Spleen (tissue), 11 donors: ENCODE measurements at regions not wholly inside any gene's neighbourhood (a gene's known extent, or its start where the extent isn't known, plus 50 kb on each side); places are given as distances from the start of the nearest gene placed in this dataset.
A peak's percentile ranks its signal among the peaks of the same experiment; 100 is the strongest.

Source experiments
- DNase-seq: peaks from one replicate; pipeline ENCODE4 v3.0.0-alpha.2; 2020
- H3K27ac ChIP-seq, 8 donors: fragments of 200-600 bp; sonication (generic) in 7 of 8; 1 replicate in 4 of 8; 2 replicates in 4 of 8; pipeline versions ENCODE4 v1.5.0 to v1.8.0; 2016 to 2021; ENCODE audit warnings: inconsistent platforms in 4 of 8, mild to moderate bottlenecking in 4 of 8, moderate library complexity in 1 of 8
- H3K27me3 ChIP-seq, 7 donors: fragments of 200-600 bp; sonication (generic) in 6 of 7; replicated peaks in 1 of 7; 1 replicate in 4 of 7; 2 replicates in 3 of 7; pipeline versions ENCODE4 v1.5.0 to v1.8.0; 2016 to 2021; ENCODE audit warnings: inconsistent platforms in 3 of 7, mild to moderate bottlenecking in 1 of 7
- H3K36me3 ChIP-seq, 6 donors: fragments of 200-600 bp; sonication (generic) in 5 of 6; 1 replicate in 4 of 6; 2 replicates in 2 of 6; pipeline versions ENCODE4 v1.5.0 to v1.8.0; 2016 to 2021; ENCODE audit warnings: inconsistent platforms in 2 of 6
- H3K4me1 ChIP-seq, 6 donors: fragments of 200-600 bp; sonication (generic) in 5 of 6; 1 replicate in 3 of 6; 2 replicates in 3 of 6; pipeline versions ENCODE4 v1.5.0 to v1.8.0; 2016 to 2021; ENCODE audit warnings: inconsistent platforms in 3 of 6
- H3K4me3 ChIP-seq, 8 donors: fragments of 200-600 bp; sonication (generic) in 7 of 8; 1 replicate in 4 of 8; 2 replicates in 4 of 8; pipeline versions ENCODE4 v1.5.0 to v1.8.0; 2016 to 2021; ENCODE audit warnings: inconsistent platforms in 4 of 8, mild to moderate bottlenecking in 4 of 8, moderate library complexity in 2 of 8
- H3K9me3 ChIP-seq, 8 donors: fragments of 200-600 bp; sonication (generic) in 7 of 8; 1 replicate in 4 of 8; 2 replicates in 4 of 8; pipeline versions ENCODE4 v1.5.0 to v1.8.0; 2016 to 2021; ENCODE audit warnings: inconsistent platforms in 4 of 8
- POLR2A ChIP-seq, 3 donors: fragments of 450-650 bp; IDR thresholded peaks; one replicate each; pipeline ENCODE4 v1.5.1; 2017; ENCODE audit warnings: antibody characterized with exemption in 3 of 3, mild to moderate bottlenecking in 1 of 3
- POLR2AphosphoS5 ChIP-seq, 3 donors: sonication (generic); formaldehyde crosslinking; IDR thresholded peaks; one replicate each; pipeline ENCODE4 v1.5.1; 2017; ENCODE audit warnings: antibody characterized with exemption in 3 of 3
- WGBS, 5 donors: extraction: QIAGEN DNeasy Blood & Tissue Kit in 3 of 5; methylation state at CpG; one replicate each; pipeline versions ENCODE4 v1.1.5 to v1.1.7; 2013 to 2018; 5-methylcytosine and 5-hydroxymethylcytosine counted together
- intact Hi-C: fragments of 100-400 bp; cut with DNase I; formaldehyde crosslinking; loops from one replicate; pipeline ENCODE4 v1.15.0; 2023; ENCODE audit warnings: low total_unique reads
- TF ChIP-seq, protein P1 (sequence below), 11 experiments: fragments of 200-600 bp in 7 of 11; fragments of 450-650 bp in 4 of 11; sonication (generic) in 4 of 11; IDR thresholded peaks in 8 of 11; conservative IDR thresholded peaks in 3 of 11; 1 replicate in 7 of 11; 2 replicates in 4 of 11; pipeline versions ENCODE4 v1.4.0 to v1.8.0; 2016 to 2021; ENCODE audit warnings: antibody characterized with exemption in 11 of 11, inconsistent platforms in 4 of 11, mild to moderate bottlenecking in 1 of 11
- donor health status: healthy with polysubstance abuse.
- donor health status: DM: no; HTN: no; CAD: no; lungs with moderate emphysema.
- donor health status: DM: no; HTN: no; CAD: no.
- donor health status: Bipolar disorder and iron deficiency.
- donor health status: healthy.
- donor health status: DM: no; HTN: no; CAD: no.
- donor health status: DM: yes; HTN: yes; CAD: no.

- Histone ChIP-seq H3K4me1 (no peaks in the 10 kb centered on the region), H3K9me3 (peaks cover 0 to 37% (median 25%) of the 10 kb centered on the region in 8 donors), H3K4me3 (no peak overlapping the region), H3K36me3 (no peaks in the 10 kb centered on the region), H3K27ac (no peak overlapping the region), H3K27me3 (no peaks in the 10 kb centered on the region)
- intact Hi-C loops: no loop called here
- DNase-seq: no peak
- TF ChIP-seq POLR2A (IDR thresholded peaks at IDR 0.05) (no peak), POLR2AphosphoS5 (IDR thresholded peaks at IDR 0.05) (no peak)
- TF ChIP-seq, protein P1, sequence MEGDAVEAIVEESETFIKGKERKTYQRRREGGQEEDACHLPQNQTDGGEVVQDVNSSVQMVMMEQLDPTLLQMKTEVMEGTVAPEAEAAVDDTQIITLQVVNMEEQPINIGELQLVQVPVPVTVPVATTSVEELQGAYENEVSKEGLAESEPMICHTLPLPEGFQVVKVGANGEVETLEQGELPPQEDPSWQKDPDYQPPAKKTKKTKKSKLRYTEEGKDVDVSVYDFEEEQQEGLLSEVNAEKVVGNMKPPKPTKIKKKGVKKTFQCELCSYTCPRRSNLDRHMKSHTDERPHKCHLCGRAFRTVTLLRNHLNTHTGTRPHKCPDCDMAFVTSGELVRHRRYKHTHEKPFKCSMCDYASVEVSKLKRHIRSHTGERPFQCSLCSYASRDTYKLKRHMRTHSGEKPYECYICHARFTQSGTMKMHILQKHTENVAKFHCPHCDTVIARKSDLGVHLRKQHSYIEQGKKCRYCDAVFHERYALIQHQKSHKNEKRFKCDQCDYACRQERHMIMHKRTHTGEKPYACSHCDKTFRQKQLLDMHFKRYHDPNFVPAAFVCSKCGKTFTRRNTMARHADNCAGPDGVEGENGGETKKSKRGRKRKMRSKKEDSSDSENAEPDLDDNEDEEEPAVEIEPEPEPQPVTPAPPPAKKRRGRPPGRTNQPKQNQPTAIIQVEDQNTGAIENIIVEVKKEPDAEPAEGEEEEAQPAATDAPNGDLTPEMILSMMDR (IDR thresholded peaks at IDR 0.05 in 8 of 11, conservative IDR thresholded peaks at IDR 0.05 in 3 of 11): no peak
These were observed 2666.6 kb downstream of the PCDH7 start for GRCh38 chr4:33386764-33387163.

GRCh38 chr4:33390976-33391375 lies 2670.8 kb downstream of the PCDH7 start:
- H3K4me3 ChIP-seq: no peak overlapping the region
- no peaks in the 10 kb centered on the region for H3K36me3 ChIP-seq
- no peaks in the 10 kb centered on the region for H3K4me1 ChIP-seq
- H3K27ac ChIP-seq: no peak overlapping the region
- TF ChIP-seq POLR2A (IDR thresholded peaks at IDR 0.05): no peak
- TF ChIP-seq, protein P1 (IDR thresholded peaks at IDR 0.05 in 8 of 11, conservative IDR thresholded peaks at IDR 0.05 in 3 of 11): no peak
- TF ChIP-seq POLR2AphosphoS5 (IDR thresholded peaks at IDR 0.05): no peak
- H3K27me3 ChIP-seq: no peaks in the 10 kb centered on the region
- intact Hi-C loops: no loop called here
- 69 to 76% (median 73%) methylated on average over 3 of the region's 3 CpGs for WGBS, 5 donors
- no peak for DNase-seq
- peaks cover 0 to 1% (median 0%) of the 10 kb centered on the region in 8 donors for H3K9me3 ChIP-seq

DNA sequence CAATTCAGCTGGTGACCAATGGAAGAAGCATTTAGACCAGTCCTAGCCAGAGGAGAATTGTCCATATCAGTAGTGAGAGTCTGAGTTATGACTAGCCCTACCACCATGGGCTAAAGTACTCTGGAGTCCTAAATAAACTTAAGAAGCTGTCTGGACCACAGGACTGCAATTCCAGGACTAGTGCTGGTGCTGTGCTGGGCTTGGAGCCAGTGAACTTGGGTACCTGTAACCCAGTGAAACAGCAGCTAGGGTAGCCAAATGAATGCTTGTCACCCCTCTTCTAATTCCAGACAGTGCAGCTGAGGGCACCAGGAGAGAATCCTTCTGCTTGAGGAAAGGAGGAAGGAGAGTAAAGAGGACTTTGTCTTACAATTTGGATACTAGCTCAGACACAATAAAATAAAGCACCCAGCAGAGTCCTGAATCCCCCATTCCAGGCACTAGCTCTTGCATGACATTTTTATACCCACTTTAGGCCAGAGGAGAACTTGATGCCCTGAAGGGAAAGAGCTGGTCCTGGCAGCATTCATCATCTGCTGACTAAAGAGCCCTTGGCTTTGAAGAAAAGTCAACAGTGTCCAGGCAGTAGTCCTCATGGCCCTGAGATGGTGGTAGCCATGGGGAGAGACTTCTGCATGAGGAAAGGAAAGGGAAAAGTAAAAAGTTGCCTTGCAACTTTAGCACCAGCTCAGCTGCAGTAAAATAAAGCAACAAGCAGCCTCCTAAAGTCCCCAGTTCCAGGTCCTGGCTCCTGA lies 2675.7 kb downstream of the PCDH7 start:
- TF ChIP-seq, protein P1 (IDR thresholded peaks at IDR 0.05 in 8 of 11, conservative IDR thresholded peaks at IDR 0.05 in 3 of 11): no peak
- TF ChIP-seq POLR2A (IDR thresholded peaks at IDR 0.05): no peak
- no peak for TF ChIP-seq POLR2AphosphoS5 (IDR thresholded peaks at IDR 0.05)
- H3K27me3 ChIP-seq: no peaks in the 10 kb centered on the region
- no peak overlapping the region for H3K27ac ChIP-seq
- no peaks in the 10 kb centered on the region for H3K36me3 ChIP-seq
- intact Hi-C loops: no loop called here
- no peak overlapping the region for H3K4me3 ChIP-seq
- peaks cover 0 to 20% (median 10%) of the 10 kb centered on the region in 8 donors for H3K9me3 ChIP-seq
- H3K4me1 ChIP-seq: no peaks in the 10 kb centered on the region
- DNase-seq: no peak

DNA sequence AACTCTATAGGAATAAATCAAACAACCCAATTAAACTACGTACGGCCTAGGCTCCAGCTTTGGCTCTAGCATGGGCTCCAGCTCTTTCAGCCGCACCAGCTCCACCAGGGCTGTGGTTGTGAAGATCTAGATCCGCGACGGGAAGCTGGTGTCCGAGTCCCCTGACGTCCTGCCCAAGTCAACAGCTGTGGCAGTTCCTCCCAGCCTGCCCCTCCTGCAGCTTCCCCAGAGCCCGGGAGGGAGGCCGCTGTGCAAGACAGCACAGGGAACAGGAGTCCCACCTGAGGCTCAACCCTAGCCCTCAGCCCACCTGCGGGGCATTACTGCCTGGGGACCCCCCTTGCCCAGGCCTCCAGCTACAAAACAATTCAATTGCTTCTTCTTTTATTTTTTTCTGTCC lies 2680.3 kb downstream of the PCDH7 start:
- no peak for TF ChIP-seq POLR2AphosphoS5 (IDR thresholded peaks at IDR 0.05)
- TF ChIP-seq, protein P1 (IDR thresholded peaks at IDR 0.05 in 8 of 11, conservative IDR thresholded peaks at IDR 0.05 in 3 of 11): no peak
- TF ChIP-seq POLR2A (IDR thresholded peaks at IDR 0.05): no peak
- peaks cover 0 to 20% (median 10%) of the 10 kb centered on the region in 8 donors for H3K9me3 ChIP-seq
- no peaks in the 10 kb centered on the region for H3K36me3 ChIP-seq
- intact Hi-C loops: no loop called here
- H3K4me3 ChIP-seq: no peak overlapping the region
- no peak overlapping the region for H3K27ac ChIP-seq
- H3K4me1 ChIP-seq: no peaks in the 10 kb centered on the region
- no peaks in the 10 kb centered on the region for H3K27me3 ChIP-seq
- 85 to 96% (median 90%) methylated on average over 9 to 11 of the region's 11 CpGs for WGBS, 5 donors
- peak; percentile 63 for DNase-seq
